Mesenchymal stem cell (in vitro differentiated cells and primary cell): ENCODE measurements at regions not wholly inside any gene's neighbourhood (a gene's known extent, or its start where the extent isn't known, plus 50 kb on each side); places are given as distances from the start of the nearest gene placed in this dataset.

ENCODE experiments used
- DNase-seq: peaks from one replicate; pipeline ENCODE4 v3.0.0-alpha.2; 2013
- H2AFZ ChIP-seq: one replicate; pipeline ENCODE4 v1.6.1; 2013; ENCODE audit warnings: low read depth, mild to moderate bottlenecking, control low read depth, inconsistent platforms, low read length, moderate library complexity
- H2AK5ac ChIP-seq: 2 replicates; pipeline ENCODE4 v1.6.1; 2013; ENCODE audit warnings: low read length, moderate library complexity, mild to moderate bottlenecking, inconsistent platforms; ENCODE audit not compliant: severe bottlenecking
- H2BK120ac ChIP-seq: one replicate; pipeline ENCODE4 v1.6.1; 2013; ENCODE audit warnings: low read depth, mild to moderate bottlenecking, inconsistent platforms, low read length, moderate library complexity
- H2BK12ac ChIP-seq, 2 experiments: one replicate each; pipeline ENCODE4 v1.6.1; 2013; ENCODE audit warnings: inconsistent platforms in 2 of 2, low read length in 2 of 2, mild to moderate bottlenecking in 2 of 2, moderate library complexity in 2 of 2, control low read depth in 1 of 2
- H2BK15ac ChIP-seq: one replicate; pipeline ENCODE4 v1.6.1; 2013; ENCODE audit warnings: mild to moderate bottlenecking, low read depth, inconsistent platforms; ENCODE audit not compliant: poor library complexity, severe bottlenecking
- H2BK5ac ChIP-seq: 2 replicates; pipeline ENCODE4 v1.6.1; 2013; ENCODE audit warnings: low read depth, mild to moderate bottlenecking, low read length, control low read depth, inconsistent platforms; ENCODE audit not compliant: poor library complexity, severe bottlenecking
- H3K14ac ChIP-seq, 2 experiments: one replicate each; pipeline ENCODE4 v1.6.1; 2013; ENCODE audit warnings: inconsistent platforms in 2 of 2, low read length in 2 of 2, control low read depth in 1 of 2, mild to moderate bottlenecking in 1 of 2, moderate library complexity in 1 of 2
- H3K18ac ChIP-seq, 2 experiments: one replicate each; pipeline ENCODE4 v1.6.1; 2013; ENCODE audit warnings: inconsistent platforms in 2 of 2, low read length in 2 of 2, control low read depth in 1 of 2, low read depth in 1 of 2, mild to moderate bottlenecking in 1 of 2
- H3K23ac ChIP-seq, 2 experiments: one replicate each; pipeline ENCODE4 v1.6.1; 2013; ENCODE audit warnings: inconsistent platforms in 2 of 2, low read length in 2 of 2, mild to moderate bottlenecking in 2 of 2, moderate library complexity in 2 of 2, control low read depth in 1 of 2
- H3K27ac ChIP-seq: 2 replicates; pipeline ENCODE4 v1.5.1; 2013; ENCODE audit warnings: mild to moderate bottlenecking, moderate library complexity, low read length, control low read depth, inconsistent platforms; ENCODE audit not compliant: poor library complexity, severe bottlenecking
- H3K27me3 ChIP-seq, 2 experiments: 2 replicates each; pipeline versions ENCODE4 v1.6.1 to v1.7.0; 2013; ENCODE audit warnings: low read length in 2 of 2, mild to moderate bottlenecking in 2 of 2, moderate library complexity in 2 of 2, control low read depth in 1 of 2, inconsistent platforms in 1 of 2; ENCODE audit not compliant: control insufficient read depth in 1 of 2, insufficient read depth in 1 of 2
- H3K36me3 ChIP-seq, 2 experiments: 2 replicates each; pipeline versions ENCODE4 v1.6.1 to v1.7.0; 2013; ENCODE audit warnings: low read length in 2 of 2, control low read depth in 1 of 2, inconsistent platforms in 1 of 2, low read depth in 1 of 2, mild to moderate bottlenecking in 1 of 2; ENCODE audit not compliant: insufficient read depth in 2 of 2, control insufficient read depth in 1 of 2
- H3K4ac ChIP-seq, 2 experiments: one replicate each; pipeline ENCODE4 v1.6.1; 2013; ENCODE audit warnings: inconsistent platforms in 2 of 2, low read length in 2 of 2, mild to moderate bottlenecking in 2 of 2, moderate library complexity in 2 of 2, control low read depth in 1 of 2, low read depth in 1 of 2
- H3K4me1 ChIP-seq: 2 replicates; pipeline ENCODE4 v1.6.1; 2013; ENCODE audit warnings: low read depth, low read length, control low read depth; ENCODE audit not compliant: control insufficient read depth, insufficient read depth
- H3K4me2 ChIP-seq: 2 replicates; pipeline ENCODE4 v1.6.1; 2013; ENCODE audit warnings: low read length, mild to moderate bottlenecking, inconsistent platforms; ENCODE audit not compliant: poor library complexity, severe bottlenecking
- H3K4me3 ChIP-seq, 2 experiments: 2 replicates each; pipeline versions ENCODE4 v1.5.1 to v1.7.0; 2013; ENCODE audit warnings: low read length in 2 of 2, mild to moderate bottlenecking in 2 of 2, control low read depth in 1 of 2, low read depth in 1 of 2; ENCODE audit not compliant: insufficient read depth in 1 of 2
- H3K79me1 ChIP-seq: replicated peaks from 2 replicates; pipeline ENCODE4 v1.6.1; 2013; ENCODE audit warnings: mild to moderate bottlenecking, control low read depth, low read length, inconsistent platforms; ENCODE audit not compliant: poor library complexity, severe bottlenecking
- H3K9ac ChIP-seq: 2 replicates; pipeline ENCODE4 v1.7.0; 2013; ENCODE audit warnings: mild to moderate bottlenecking, low read length, moderate library complexity
- H3K9me3 ChIP-seq: 2 replicates; pipeline ENCODE4 v1.7.0; 2013; ENCODE audit warnings: mild to moderate bottlenecking, low read length; ENCODE audit not compliant: control insufficient read depth
- H4K8ac ChIP-seq: one replicate; pipeline ENCODE4 v1.6.1; 2013; ENCODE audit warnings: inconsistent platforms, mild to moderate bottlenecking, low read length, moderate library complexity
- H4K91ac ChIP-seq: one replicate; pipeline ENCODE4 v1.6.1; 2013; ENCODE audit warnings: mild to moderate bottlenecking, low read length, inconsistent platforms
- WGBS: methylation state at CpG from one replicate; pipeline ENCODE4 v1.1.7; 2013; ENCODE audit warnings: mixed read lengths; 5-methylcytosine and 5-hydroxymethylcytosine counted together

DNA sequence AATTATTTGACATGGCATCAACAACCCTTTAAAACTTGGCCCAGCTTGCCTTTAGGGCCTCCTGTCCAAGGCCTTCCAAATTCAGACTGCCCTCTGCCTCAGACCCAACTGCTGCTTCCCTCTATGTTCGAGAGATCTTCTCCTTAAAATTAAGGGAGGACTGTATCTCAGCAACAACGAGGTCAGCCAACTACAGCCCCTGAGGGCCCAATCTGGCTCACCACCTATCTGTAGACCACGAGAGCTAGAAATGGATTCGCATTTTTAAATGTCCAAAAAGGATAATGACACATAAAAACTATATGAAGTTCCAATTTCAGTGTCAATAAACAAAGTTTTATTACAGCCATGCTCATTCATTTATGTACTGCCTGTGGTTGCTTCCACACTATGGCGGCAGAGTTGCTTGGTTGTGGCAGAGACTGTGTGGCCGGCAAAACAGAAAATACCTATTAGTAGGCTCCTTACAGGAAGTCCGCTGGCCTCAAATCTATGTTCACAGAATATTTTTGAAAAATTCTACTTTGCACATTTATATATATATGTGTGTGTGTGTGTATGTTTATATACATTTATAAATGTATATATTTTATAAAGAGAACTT lies 1026.9 kb downstream of the BCL11B start:
- no peak overlapping the region for H2BK12ac ChIP-seq
- no peak overlapping the region for H4K91ac ChIP-seq
- 73% methylated on average over 5 of the region's 7 CpGs for WGBS
- no peak overlapping the region for H3K4me3 ChIP-seq
- H3K9ac ChIP-seq = no peak overlapping the region
- H3K9me3 ChIP-seq = no peaks in the 10 kb centered on the region
- DNase-seq = no peak
- H2BK15ac ChIP-seq = no peak overlapping the region
- H3K36me3 ChIP-seq = no peaks in the 10 kb centered on the region
- H3K18ac ChIP-seq = no peak overlapping the region
- no peak overlapping the region for H3K4me2 ChIP-seq
- H2BK5ac ChIP-seq = no peak overlapping the region
- no peak overlapping the region for H3K4ac ChIP-seq
- no peak overlapping the region for H4K8ac ChIP-seq
- no peak overlapping the region for H2AK5ac ChIP-seq
- H3K27ac ChIP-seq = no peak overlapping the region
- no peak overlapping the region for H3K14ac ChIP-seq
- no peak overlapping the region for H2BK120ac ChIP-seq
- H3K23ac ChIP-seq = no peak overlapping the region
- no peak overlapping the region for H2AFZ ChIP-seq
- no peaks in the 10 kb centered on the region for H3K4me1 ChIP-seq
- H3K79me1 ChIP-seq = no peaks in the 10 kb centered on the region
- no peaks in the 10 kb centered on the region for H3K27me3 ChIP-seq

GRCh38 chr14:98249057-98249456 lies 1022.9 kb downstream of the BCL11B start:
- Histone ChIP-seq H3K27me3 (no peaks in the 10 kb centered on the region), H4K8ac (no peak overlapping the region), H2AFZ (no peak overlapping the region), H3K4me3 (no peak overlapping the region), H3K27ac (no peak overlapping the region), H2AK5ac (no peak overlapping the region), H3K23ac (no peak overlapping the region), H2BK120ac (no peak overlapping the region), H3K9ac (no peak overlapping the region), H3K14ac (no peak overlapping the region), H3K4me2 (no peak overlapping the region), H3K79me1 (no peaks in the 10 kb centered on the region), H4K91ac (no peak overlapping the region), H3K9me3 (peaks cover 3% of the 10 kb centered on the region), H2BK12ac (no peak overlapping the region), H3K36me3 (no peaks in the 10 kb centered on the region), H3K4me1 (no peaks in the 10 kb centered on the region), H3K18ac (no peak overlapping the region), H2BK15ac (no peak overlapping the region), H2BK5ac (no peak overlapping the region), H3K4ac (no peak overlapping the region)
- no peak for DNase-seq
- 79% methylated on average over 3 of the region's 6 CpGs for WGBS

DNA sequence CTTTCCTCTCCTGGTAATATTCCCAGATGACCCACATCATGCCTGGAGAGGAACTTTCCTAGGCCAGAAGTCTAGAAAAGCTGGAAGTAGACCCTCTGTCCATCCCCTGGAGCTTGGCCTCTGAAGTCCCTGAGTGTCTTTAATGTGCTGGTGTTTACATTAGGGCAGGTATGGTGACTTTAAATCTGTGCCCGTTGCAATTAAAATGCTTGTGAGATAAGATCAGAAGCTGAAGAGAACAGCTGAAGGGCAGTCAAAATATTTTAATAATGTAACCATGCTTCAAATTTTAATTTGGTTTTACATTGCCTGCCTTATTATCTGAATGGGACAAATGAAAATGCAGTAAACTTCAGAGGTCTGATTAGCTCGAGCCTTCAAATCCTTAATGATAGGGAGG lies 1022.5 kb downstream of the BCL11B start:
- H2BK15ac ChIP-seq = no peak overlapping the region
- H2AFZ ChIP-seq = no peak overlapping the region
- H3K9ac ChIP-seq = no peak overlapping the region
- peaks cover 3% of the 10 kb centered on the region for H3K9me3 ChIP-seq
- no peaks in the 10 kb centered on the region for H3K27me3 ChIP-seq
- no peak overlapping the region for H2BK120ac ChIP-seq
- H4K8ac ChIP-seq = no peak overlapping the region
- no peak overlapping the region for H2AK5ac ChIP-seq
- WGBS = 44% methylated on average over 2 of the region's 2 CpGs
- H3K4ac ChIP-seq = no peak overlapping the region
- H2BK12ac ChIP-seq = no peak overlapping the region
- no peak overlapping the region for H3K23ac ChIP-seq
- DNase-seq = no peak
- no peak overlapping the region for H3K4me2 ChIP-seq
- H3K18ac ChIP-seq = no peak overlapping the region
- no peak overlapping the region for H3K27ac ChIP-seq
- no peak overlapping the region for H4K91ac ChIP-seq
- H2BK5ac ChIP-seq = no peak overlapping the region
- H3K4me1 ChIP-seq = no peaks in the 10 kb centered on the region
- H3K79me1 ChIP-seq = no peaks in the 10 kb centered on the region
- H3K14ac ChIP-seq = no peak overlapping the region
- H3K4me3 ChIP-seq = no peak overlapping the region
- H3K36me3 ChIP-seq = no peaks in the 10 kb centered on the region

DNA sequence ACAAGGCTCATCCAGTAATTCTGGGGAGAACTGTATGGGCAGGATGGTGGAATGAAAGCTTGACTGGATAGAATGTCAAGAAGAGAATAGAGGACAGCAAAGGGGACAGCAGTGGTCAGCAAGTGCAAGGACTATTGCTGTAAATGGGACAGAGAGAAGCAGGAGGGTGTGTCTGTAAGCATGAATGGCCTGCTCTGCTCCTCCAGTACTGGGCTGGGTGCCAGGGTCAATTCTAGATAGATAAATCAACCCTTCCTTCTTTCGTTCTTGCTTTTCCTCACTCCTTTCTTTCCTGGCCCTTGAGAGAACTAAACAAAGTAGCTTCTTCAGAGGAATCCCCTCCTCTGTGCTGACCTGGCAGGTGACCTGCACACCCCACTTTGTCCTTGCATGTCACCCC lies 1019.2 kb downstream of the BCL11B start:
- H3K4me2 ChIP-seq = no peak overlapping the region
- H3K27ac ChIP-seq = no peak overlapping the region
- H3K4me1 ChIP-seq = no peaks in the 10 kb centered on the region
- no peak overlapping the region for H3K9ac ChIP-seq
- H2BK15ac ChIP-seq = no peak overlapping the region
- no peak overlapping the region for H3K23ac ChIP-seq
- no peak overlapping the region for H2BK12ac ChIP-seq
- no peak overlapping the region for H3K18ac ChIP-seq
- no peak overlapping the region for H2AK5ac ChIP-seq
- H2BK5ac ChIP-seq = no peak overlapping the region
- no peaks in the 10 kb centered on the region for H3K79me1 ChIP-seq
- H4K91ac ChIP-seq = no peak overlapping the region
- 76% methylated on average over 1 of the region's 1 CpG for WGBS
- no peak for DNase-seq
- H4K8ac ChIP-seq = no peak overlapping the region
- no peaks in the 10 kb centered on the region for H3K27me3 ChIP-seq
- H3K4me3 ChIP-seq = no peak overlapping the region
- peaks cover 3% of the 10 kb centered on the region for H3K9me3 ChIP-seq
- H3K36me3 ChIP-seq = no peaks in the 10 kb centered on the region
- no peak overlapping the region for H2AFZ ChIP-seq
- no peak overlapping the region for H3K14ac ChIP-seq
- no peak overlapping the region for H3K4ac ChIP-seq
- no peak overlapping the region for H2BK120ac ChIP-seq
